ENCODE measurements at regions not wholly inside any gene's neighbourhood (a gene's known extent, or its start where the extent isn't known, plus 50 kb on each side); places are given as distances from the start of the nearest gene placed in this dataset.

- TF ChIP-seq CTCF (IDR thresholded peaks at IDR 0.05) (no peak), POLR2A (IDR thresholded peaks at IDR 0.05) (no peak), POLR2AphosphoS5 (IDR thresholded peaks at IDR 0.05) (no peak), EP300 (IDR thresholded peaks at IDR 0.05) (no peak)
Observed at GRCh38 chrX:149114874-149115273, 390.2 kb downstream of the IDS start.
